Bronchial epithelial cell (primary cell): ENCODE measurements at regions not wholly inside any gene's neighbourhood (a gene's known extent, or its start where the extent isn't known, plus 50 kb on each side); places are given as distances from the start of the nearest gene placed in this dataset.

Experiments used
- DNase-seq: peaks from one replicate; pipeline ENCODE4 v3.0.0-alpha.2; 2010; ENCODE audit warnings: low read depth
- FAIRE-seq: peaks from 2 replicates; lab custom pipeline; 2011; peaks lifted over from hg19 to GRCh38; lab: Jason Lieb, UNC
- H3K27me3 ChIP-seq: 2 replicates; pipeline ENCODE4 v1.5.1; 2011; ENCODE audit warnings: low read length; ENCODE audit not compliant: control insufficient read depth, insufficient read depth
- H3K36me3 ChIP-seq: 2 replicates; pipeline ENCODE4 v1.5.1; 2011; ENCODE audit warnings: low read length; ENCODE audit not compliant: control insufficient read depth, insufficient read depth
- H3K4me3 ChIP-seq: 2 replicates; pipeline ENCODE4 v1.5.1; 2011; ENCODE audit warnings: mild to moderate bottlenecking, low read depth, low read length, control low read depth
- TF ChIP-seq, protein P1 (sequence below): IDR thresholded peaks from 2 replicates; pipeline ENCODE4 v1.5.1; 2011; ENCODE audit warnings: mild to moderate bottlenecking, moderate library complexity, low read length, control low read depth, inconsistent platforms; ENCODE audit not compliant: insufficient read depth, severe bottlenecking

DNA sequence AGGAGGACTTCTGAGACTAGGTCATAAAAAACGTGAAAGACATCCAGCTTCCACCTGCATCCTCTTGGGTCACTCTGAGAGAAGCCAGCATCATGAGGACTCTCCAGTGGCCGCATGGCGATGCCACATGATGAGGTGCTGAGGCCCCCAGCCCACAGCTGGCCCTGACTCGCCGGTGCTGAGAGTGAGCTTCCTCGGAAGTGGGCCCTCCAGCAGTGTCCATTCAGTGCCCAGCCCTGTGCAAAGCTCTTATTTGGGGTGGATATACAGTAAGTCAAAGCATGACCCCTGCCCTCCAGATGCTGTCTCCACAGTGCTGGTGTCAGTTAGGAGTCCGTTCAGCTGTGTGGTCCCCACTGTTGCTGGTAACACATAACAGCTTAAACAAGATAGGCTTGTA, 93.6 kb upstream of the CHST15 start:
- H3K36me3 ChIP-seq, result no peaks in the 10 kb centered on the region
- DNase-seq, result no peak
- no peak for FAIRE-seq
- H3K27me3 ChIP-seq, result no peaks in the 10 kb centered on the region
- TF ChIP-seq, protein P1, sequence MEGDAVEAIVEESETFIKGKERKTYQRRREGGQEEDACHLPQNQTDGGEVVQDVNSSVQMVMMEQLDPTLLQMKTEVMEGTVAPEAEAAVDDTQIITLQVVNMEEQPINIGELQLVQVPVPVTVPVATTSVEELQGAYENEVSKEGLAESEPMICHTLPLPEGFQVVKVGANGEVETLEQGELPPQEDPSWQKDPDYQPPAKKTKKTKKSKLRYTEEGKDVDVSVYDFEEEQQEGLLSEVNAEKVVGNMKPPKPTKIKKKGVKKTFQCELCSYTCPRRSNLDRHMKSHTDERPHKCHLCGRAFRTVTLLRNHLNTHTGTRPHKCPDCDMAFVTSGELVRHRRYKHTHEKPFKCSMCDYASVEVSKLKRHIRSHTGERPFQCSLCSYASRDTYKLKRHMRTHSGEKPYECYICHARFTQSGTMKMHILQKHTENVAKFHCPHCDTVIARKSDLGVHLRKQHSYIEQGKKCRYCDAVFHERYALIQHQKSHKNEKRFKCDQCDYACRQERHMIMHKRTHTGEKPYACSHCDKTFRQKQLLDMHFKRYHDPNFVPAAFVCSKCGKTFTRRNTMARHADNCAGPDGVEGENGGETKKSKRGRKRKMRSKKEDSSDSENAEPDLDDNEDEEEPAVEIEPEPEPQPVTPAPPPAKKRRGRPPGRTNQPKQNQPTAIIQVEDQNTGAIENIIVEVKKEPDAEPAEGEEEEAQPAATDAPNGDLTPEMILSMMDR, result no peak
- no peak overlapping the region for H3K4me3 ChIP-seq

GRCh38 chr10:124185084-124185483, 91.7 kb upstream of the CHST15 start:
- TF ChIP-seq, protein P1, result no peak
- peak; percentile 88 for DNase-seq
- Histone ChIP-seq H3K4me3 (no peak overlapping the region), H3K36me3 (no peaks in the 10 kb centered on the region), H3K27me3 (no peaks in the 10 kb centered on the region)
- no peak for FAIRE-seq

DNA sequence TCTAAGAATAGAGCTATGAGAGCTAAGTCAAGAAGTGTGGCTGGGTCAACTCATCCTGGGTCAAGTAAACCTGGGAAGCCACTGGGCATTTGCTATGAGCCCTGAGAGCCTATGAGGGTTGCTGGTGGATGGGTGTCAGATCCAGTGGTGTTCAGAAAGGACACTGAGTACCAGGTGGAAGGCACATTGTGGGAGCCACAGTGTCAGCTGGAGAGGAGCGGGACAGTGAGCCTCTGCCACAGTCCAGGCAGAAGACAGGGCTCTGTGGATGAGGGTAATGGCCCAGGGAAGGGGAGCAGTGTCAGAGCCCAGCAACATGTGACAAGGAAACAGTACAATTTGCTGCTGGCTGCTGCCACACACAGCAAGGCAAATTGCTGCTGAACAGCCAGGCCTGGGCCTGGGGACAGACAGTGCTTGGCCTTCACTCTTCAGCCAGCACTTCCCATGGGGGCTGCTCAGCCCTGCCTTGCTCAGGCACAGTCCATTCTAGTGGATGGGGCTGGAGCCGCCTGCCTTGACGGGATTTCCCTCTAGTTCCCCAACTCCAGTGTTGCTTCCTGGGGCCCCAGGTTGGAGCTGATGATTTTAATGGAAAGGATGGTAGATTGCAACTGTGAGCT, 90.9 kb upstream of the CHST15 start:
- H3K4me3 ChIP-seq, result no peak overlapping the region
- TF ChIP-seq, protein P1, result no peak
- H3K36me3 ChIP-seq, result no peaks in the 10 kb centered on the region
- DNase-seq, result no peak
- no peaks in the 10 kb centered on the region for H3K27me3 ChIP-seq
- FAIRE-seq, result no peak

- H3K4me3 ChIP-seq, result no peak overlapping the region
- H3K27me3 ChIP-seq, result no peaks in the 10 kb centered on the region
- DNase-seq (no peak), FAIRE-seq (no peak)
- TF ChIP-seq, protein P1, result no peak
- no peaks in the 10 kb centered on the region for H3K36me3 ChIP-seq
Measured at GRCh38 chr10:124183617-124184016, 90.2 kb upstream of the CHST15 start.

- no peak overlapping the region for H3K4me3 ChIP-seq
- DNase-seq (no peak), FAIRE-seq (no peak)
- no peaks in the 10 kb centered on the region for H3K27me3 ChIP-seq
- H3K36me3 ChIP-seq, result no peaks in the 10 kb centered on the region
- TF ChIP-seq, protein P1, result no peak
Measured at GRCh38 chr10:124182088-124182541, 88.7 kb upstream of the CHST15 start.

GRCh38 chr10:124181656-124182055, 88.3 kb upstream of the CHST15 start:
- no peak overlapping the region for H3K4me3 ChIP-seq
- TF ChIP-seq, protein P1, result no peak
- DNase-seq (peak; percentile 62), FAIRE-seq (no peak)
- no peaks in the 10 kb centered on the region for H3K27me3 ChIP-seq
- no peaks in the 10 kb centered on the region for H3K36me3 ChIP-seq
